ENCODE measurements at regions not wholly inside any gene's neighbourhood (a gene's known extent, or its start where the extent isn't known, plus 50 kb on each side); places are given as distances from the start of the nearest gene placed in this dataset.

DNA sequence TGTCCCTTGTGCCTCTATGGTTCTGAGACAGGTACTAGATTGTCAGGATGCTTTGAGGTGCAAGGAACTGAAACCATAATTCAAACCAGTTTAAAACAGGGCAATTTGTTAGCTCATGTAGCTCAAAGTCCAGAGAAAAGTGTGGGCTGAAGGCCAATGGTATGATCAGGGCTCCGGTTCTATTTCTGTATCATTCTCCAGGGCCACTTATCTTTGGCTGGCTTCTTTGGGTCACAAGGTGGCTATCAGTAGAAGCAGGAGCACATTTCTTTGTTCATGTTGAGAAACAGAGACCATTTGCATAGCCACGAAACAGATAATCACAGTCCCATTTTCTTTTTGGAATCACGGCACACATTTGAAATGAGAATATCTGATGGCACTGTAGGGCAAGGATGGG is 294.9 kb downstream of the ETNK1 start:
- Histone ChIP-seq H3K27ac (ENCODE audit: low read depth, low read length, poor library complexity, severe bottlenecking) (no peak overlapping the region), H2AFZ (ENCODE audit: low read length) (no peak overlapping the region), H3K4me3 (ENCODE audit: low read depth, low read length, poor library complexity, severe bottlenecking) (no peak overlapping the region), H3K36me3 (ENCODE audit: insufficient read depth, low read length) (no peaks in the 10 kb centered on the region), H3K79me2 (ENCODE audit: insufficient read depth, low read depth, low read length) (no peaks in the 10 kb centered on the region), H4K20me1 (ENCODE audit: insufficient read depth, low read length) (no peaks in the 10 kb centered on the region), H3K9me2 (ENCODE audit: insufficient read depth, low read length) (no peaks in the 10 kb centered on the region), H3K9me3 (ENCODE audit: low read length) (no peaks in the 10 kb centered on the region), H3K4me1 (ENCODE audit: insufficient read depth, low read length, poor library complexity, severe bottlenecking) (no peaks in the 10 kb centered on the region), H3K4me2 (ENCODE audit: low read length) (no peak overlapping the region)
- DNase-seq (ENCODE audit: low spot score), result no peak
- CTCF ChIA-PET (ENCODE audit: unreplicated experiment), result no interaction called here
- POLR2A ChIA-PET, result no interaction called here
- TF ChIP-seq, protein P1, sequence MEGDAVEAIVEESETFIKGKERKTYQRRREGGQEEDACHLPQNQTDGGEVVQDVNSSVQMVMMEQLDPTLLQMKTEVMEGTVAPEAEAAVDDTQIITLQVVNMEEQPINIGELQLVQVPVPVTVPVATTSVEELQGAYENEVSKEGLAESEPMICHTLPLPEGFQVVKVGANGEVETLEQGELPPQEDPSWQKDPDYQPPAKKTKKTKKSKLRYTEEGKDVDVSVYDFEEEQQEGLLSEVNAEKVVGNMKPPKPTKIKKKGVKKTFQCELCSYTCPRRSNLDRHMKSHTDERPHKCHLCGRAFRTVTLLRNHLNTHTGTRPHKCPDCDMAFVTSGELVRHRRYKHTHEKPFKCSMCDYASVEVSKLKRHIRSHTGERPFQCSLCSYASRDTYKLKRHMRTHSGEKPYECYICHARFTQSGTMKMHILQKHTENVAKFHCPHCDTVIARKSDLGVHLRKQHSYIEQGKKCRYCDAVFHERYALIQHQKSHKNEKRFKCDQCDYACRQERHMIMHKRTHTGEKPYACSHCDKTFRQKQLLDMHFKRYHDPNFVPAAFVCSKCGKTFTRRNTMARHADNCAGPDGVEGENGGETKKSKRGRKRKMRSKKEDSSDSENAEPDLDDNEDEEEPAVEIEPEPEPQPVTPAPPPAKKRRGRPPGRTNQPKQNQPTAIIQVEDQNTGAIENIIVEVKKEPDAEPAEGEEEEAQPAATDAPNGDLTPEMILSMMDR (conservative IDR thresholded peaks at IDR 0.05; ENCODE audit: low read length), result no peak
- no peak for TF ChIP-seq EZH2phosphoT487 (IDR thresholded peaks at IDR 0.05; ENCODE audit: borderline replicate concordance, low read depth, low read length)
- intact Hi-C loops (cut with micrococcal nuclease; ENCODE audit: unreplicated experiment), result no loop called here
- BruUV-seq (replicated peaks), result no TSS peak

DNA sequence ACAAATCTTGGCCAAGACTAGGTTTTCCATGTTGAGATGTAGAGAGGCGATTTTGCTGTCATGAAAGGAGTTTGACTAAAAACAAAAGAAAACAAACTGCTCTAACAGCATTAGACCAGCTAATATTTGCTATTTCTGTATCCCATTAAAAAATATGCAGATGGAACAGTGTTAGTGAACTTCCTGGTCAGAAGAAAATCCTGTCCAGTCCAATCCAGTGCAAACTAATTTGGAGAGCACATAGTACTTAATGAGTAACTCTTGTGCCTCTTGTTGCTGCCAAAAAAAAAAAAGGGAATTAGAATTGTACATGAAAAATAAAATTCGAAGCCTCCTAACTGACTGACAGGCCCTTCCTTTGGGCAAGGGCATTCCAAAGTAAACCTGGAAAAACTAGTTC is 298.8 kb downstream of the ETNK1 start:
- Histone ChIP-seq H3K79me2 (ENCODE audit: insufficient read depth, low read depth, low read length) (no peaks in the 10 kb centered on the region), H3K9me2 (ENCODE audit: insufficient read depth, low read length) (no peaks in the 10 kb centered on the region), H3K9me3 (ENCODE audit: low read length) (no peaks in the 10 kb centered on the region), H3K4me2 (ENCODE audit: low read length) (no peak overlapping the region), H2AFZ (ENCODE audit: low read length) (no peak overlapping the region), H3K36me3 (ENCODE audit: insufficient read depth, low read length) (no peaks in the 10 kb centered on the region), H3K27ac (ENCODE audit: low read depth, low read length, poor library complexity, severe bottlenecking) (no peak overlapping the region), H3K4me1 (ENCODE audit: insufficient read depth, low read length, poor library complexity, severe bottlenecking) (no peaks in the 10 kb centered on the region), H3K4me3 (ENCODE audit: low read depth, low read length, poor library complexity, severe bottlenecking) (no peak overlapping the region), H4K20me1 (ENCODE audit: insufficient read depth, low read length) (no peaks in the 10 kb centered on the region)
- CTCF ChIA-PET (ENCODE audit: unreplicated experiment), result no interaction called here
- POLR2A ChIA-PET, result no interaction called here
- no TSS peak for BruUV-seq (replicated peaks)
- intact Hi-C loops (cut with micrococcal nuclease; ENCODE audit: unreplicated experiment), result no loop called here
- TF ChIP-seq, protein P1 (conservative IDR thresholded peaks at IDR 0.05; ENCODE audit: low read length), result no peak
- TF ChIP-seq EZH2phosphoT487 (IDR thresholded peaks at IDR 0.05; ENCODE audit: borderline replicate concordance, low read depth, low read length), result no peak
- no peak for DNase-seq (ENCODE audit: low spot score)

DNA sequence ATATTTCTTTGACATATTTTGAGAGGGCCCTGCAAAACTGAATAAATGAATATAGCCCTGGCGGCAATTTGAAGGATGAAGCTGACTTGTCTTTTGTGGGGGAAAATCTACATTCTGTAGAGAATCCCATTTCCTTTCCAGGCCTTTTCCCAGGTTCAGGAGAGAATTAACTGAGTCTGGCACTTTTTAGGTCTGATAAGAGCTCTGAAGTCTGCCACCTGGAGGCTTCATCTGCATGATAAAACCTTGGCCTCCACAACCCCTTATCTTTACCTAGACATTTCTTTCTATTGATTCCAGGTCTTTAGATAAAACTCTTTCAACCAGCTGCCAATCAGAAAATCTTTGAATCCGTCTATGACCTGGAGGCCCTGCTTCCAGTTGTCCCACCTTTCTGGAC is 299.4 kb downstream of the ETNK1 start:
- POLR2A ChIA-PET, result no interaction called here

More for the DNA sequence above, 299.4 kb downstream of the ETNK1 start:
- Histone ChIP-seq H2AFZ (ENCODE audit: low read length) (no peak overlapping the region), H3K9me2 (ENCODE audit: insufficient read depth, low read length) (no peaks in the 10 kb centered on the region), H3K4me1 (ENCODE audit: insufficient read depth, low read length, poor library complexity, severe bottlenecking) (no peaks in the 10 kb centered on the region), H3K4me2 (ENCODE audit: low read length) (no peak overlapping the region), H3K4me3 (ENCODE audit: low read depth, low read length, poor library complexity, severe bottlenecking) (no peak overlapping the region), H3K36me3 (ENCODE audit: insufficient read depth, low read length) (no peaks in the 10 kb centered on the region), H3K9me3 (ENCODE audit: low read length) (no peaks in the 10 kb centered on the region), H3K79me2 (ENCODE audit: insufficient read depth, low read depth, low read length) (no peaks in the 10 kb centered on the region), H4K20me1 (ENCODE audit: insufficient read depth, low read length) (no peaks in the 10 kb centered on the region), H3K27ac (ENCODE audit: low read depth, low read length, poor library complexity, severe bottlenecking) (no peak overlapping the region)
- no peak for TF ChIP-seq EZH2phosphoT487 (IDR thresholded peaks at IDR 0.05; ENCODE audit: borderline replicate concordance, low read depth, low read length)
- TF ChIP-seq, protein P1 (conservative IDR thresholded peaks at IDR 0.05; ENCODE audit: low read length), result no peak
- DNase-seq (ENCODE audit: low spot score), result no peak
- no TSS peak for BruUV-seq (replicated peaks)
- CTCF ChIA-PET (ENCODE audit: unreplicated experiment), result no interaction called here
- intact Hi-C loops (cut with micrococcal nuclease; ENCODE audit: unreplicated experiment), result no loop called here
